Common myeloid progenitor, CD34-positive (primary cell): ENCODE measurements at regions not wholly inside any gene's neighbourhood (a gene's known extent, or its start where the extent isn't known, plus 50 kb on each side); places are given as distances from the start of the nearest gene placed in this dataset.

Experiments
- CTCF ChIA-PET: fragments of 350-600 bp; sonication (Branson Sonifier 250); formaldehyde crosslinking; loops from one replicate; lab custom pipeline; 2021; ENCODE audit warnings: antibody characterized with exemption; lab: Charles Lee
- POLR2A ChIA-PET: fragments of 350-600 bp; sonication (Branson Sonifier 250); formaldehyde crosslinking; loops from one replicate; lab custom pipeline; 2021; ENCODE audit warnings: antibody characterized with exemption; lab: Charles Lee
- DNase-seq, 3 donors: peaks; one replicate each; pipeline versions ENCODE4 v3.0.0 to v3.0.0-alpha.2; 2013
- H3K27ac ChIP-seq, 2 experiments: 1 replicate in 1 of 2; 2 replicates in 1 of 2; pipeline ENCODE4 v1.7.0; 2013; ENCODE audit warnings: inconsistent platforms in 2 of 2, low read length in 2 of 2, mild to moderate bottlenecking in 2 of 2, low read depth in 1 of 2, moderate library complexity in 1 of 2; ENCODE audit not compliant: severe bottlenecking in 2 of 2, insufficient read depth in 1 of 2, poor library complexity in 1 of 2
- H3K27me3 ChIP-seq, 5 experiments: replicated peaks in 2 of 5; 1 replicate in 3 of 5; 2 replicates in 2 of 5; pipeline versions ENCODE4 v1.6.1 to v1.7.0; 2013; ENCODE audit warnings: low read length in 4 of 5, mild to moderate bottlenecking in 2 of 5, moderate library complexity in 2 of 5, inconsistent platforms in 1 of 5; ENCODE audit not compliant: insufficient read depth in 5 of 5, control insufficient read depth in 4 of 5
- H3K36me3 ChIP-seq, 4 experiments: 1 replicate in 2 of 4; 2 replicates in 2 of 4; pipeline versions ENCODE4 v1.6.1 to v1.7.0; 2013; ENCODE audit warnings: low read length in 3 of 4, control low read depth in 1 of 4, mild to moderate bottlenecking in 1 of 4; ENCODE audit not compliant: control insufficient read depth in 4 of 4, insufficient read depth in 4 of 4
- H3K4me1 ChIP-seq, 4 experiments: 1 replicate in 3 of 4; 2 replicates in 1 of 4; pipeline versions ENCODE4 v1.6.1 to v1.7.1; 2013; ENCODE audit warnings: low read length in 3 of 4, mild to moderate bottlenecking in 3 of 4, control low read depth in 1 of 4, inconsistent platforms in 1 of 4, moderate library complexity in 1 of 4; ENCODE audit not compliant: control insufficient read depth in 4 of 4, insufficient read depth in 4 of 4; ENCODE audit errors: control extremely low read depth in 1 of 4
- H3K4me3 ChIP-seq, 7 experiments: 1 replicate in 4 of 7; 2 replicates in 3 of 7; pipeline versions ENCODE4 v1.5.1 to v1.7.0; 2013; ENCODE audit warnings: mild to moderate bottlenecking in 7 of 7, low read length in 6 of 7, moderate library complexity in 6 of 7, inconsistent platforms in 2 of 7, low read depth in 2 of 7, control low read depth in 1 of 7; ENCODE audit not compliant: insufficient read depth in 4 of 7, control insufficient read depth in 1 of 7; ENCODE audit errors: extremely low read depth in 1 of 7
- H3K9me3 ChIP-seq, 5 experiments: 1 replicate in 4 of 5; 2 replicates in 1 of 5; pipeline versions ENCODE4 v1.6.1 to v1.7.1; 2013; ENCODE audit warnings: low read length in 4 of 5, mild to moderate bottlenecking in 2 of 5, inconsistent platforms in 1 of 5, low read depth in 1 of 5, moderate library complexity in 1 of 5; ENCODE audit not compliant: control insufficient read depth in 4 of 5, insufficient read depth in 2 of 5; ENCODE audit errors: control extremely low read depth in 1 of 5
- WGBS: methylation state at CpG from one replicate; pipeline ENCODE4 v1.1.5; 2013; ENCODE audit not compliant: insufficient coverage; 5-methylcytosine and 5-hydroxymethylcytosine counted together

DNA sequence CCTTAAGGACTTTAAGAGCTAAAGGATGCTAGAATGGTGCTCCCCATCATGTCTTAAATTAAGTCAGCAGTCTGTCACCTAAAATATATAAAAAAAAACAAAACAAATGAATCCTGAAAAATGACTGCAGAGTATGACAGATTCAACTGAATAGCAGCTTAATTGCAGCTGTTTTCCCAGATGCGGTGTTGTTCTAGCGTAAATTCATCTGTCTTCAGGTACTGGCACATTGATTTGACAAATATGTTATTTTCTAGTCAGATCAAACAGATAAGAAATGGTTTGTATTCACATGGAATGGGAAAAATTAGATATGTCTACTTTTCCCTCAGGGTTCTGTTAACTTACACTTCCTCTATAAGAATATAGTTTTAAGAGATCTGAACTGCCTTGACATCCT lies 211.7 kb downstream of the NAF1 start:
- H3K27ac ChIP-seq, result no peak overlapping the region
- no peaks in the 10 kb centered on the region for H3K36me3 ChIP-seq
- no peak for DNase-seq
- no peaks in the 10 kb centered on the region for H3K4me1 ChIP-seq
- ChIA-PET CTCF (no interaction called here), POLR2A (no interaction called here)
- 93% methylated on average over 2 of the region's 2 CpGs for WGBS
- no peaks in the 10 kb centered on the region for H3K27me3 ChIP-seq
- no peak overlapping the region for H3K4me3 ChIP-seq
- no peaks in the 10 kb centered on the region for H3K9me3 ChIP-seq

GRCh38 chr4:162952232-162952631 lies 214.5 kb downstream of the NAF1 start:
- no peak for DNase-seq
- Histone ChIP-seq H3K9me3 (no peaks in the 10 kb centered on the region), H3K4me1 (no peaks in the 10 kb centered on the region), H3K27me3 (no peaks in the 10 kb centered on the region), H3K27ac (no peak overlapping the region), H3K4me3 (no peak overlapping the region), H3K36me3 (no peaks in the 10 kb centered on the region)
- 100% methylated on average over 1 of the region's 3 CpGs for WGBS
- ChIA-PET POLR2A (no interaction called here), CTCF (no interaction called here)

DNA sequence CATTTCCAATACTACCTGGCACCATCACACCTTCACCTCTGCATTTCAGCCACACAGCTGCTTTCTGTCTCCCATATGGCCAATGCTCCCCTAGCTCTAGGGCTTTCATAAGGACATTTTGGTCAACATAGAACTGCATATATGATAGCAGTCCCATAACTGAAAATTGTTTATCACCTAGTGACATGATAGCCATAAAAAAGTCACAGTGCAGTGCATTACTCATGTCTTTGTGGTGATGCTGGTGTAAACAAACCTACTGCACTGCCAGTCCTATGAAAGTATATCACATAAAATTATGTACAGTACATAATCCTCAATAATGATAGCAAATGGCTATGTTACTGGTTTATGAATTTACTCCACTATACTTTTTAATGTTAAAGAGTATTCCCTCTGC lies 221.0 kb downstream of the NAF1 start:
- DNase-seq, result no peak
- Histone ChIP-seq H3K4me3 (no peak overlapping the region), H3K9me3 (no peaks in the 10 kb centered on the region), H3K27me3 (no peaks in the 10 kb centered on the region), H3K4me1 (no peaks in the 10 kb centered on the region), H3K27ac (no peak overlapping the region), H3K36me3 (no peaks in the 10 kb centered on the region)
- ChIA-PET CTCF (no interaction called here), POLR2A (interaction anchor here (0.6 kb wide), 1 partner anchor 332 kb away, joined by 3 read pairs; no protein-coding TSS in a partner anchor)

DNA sequence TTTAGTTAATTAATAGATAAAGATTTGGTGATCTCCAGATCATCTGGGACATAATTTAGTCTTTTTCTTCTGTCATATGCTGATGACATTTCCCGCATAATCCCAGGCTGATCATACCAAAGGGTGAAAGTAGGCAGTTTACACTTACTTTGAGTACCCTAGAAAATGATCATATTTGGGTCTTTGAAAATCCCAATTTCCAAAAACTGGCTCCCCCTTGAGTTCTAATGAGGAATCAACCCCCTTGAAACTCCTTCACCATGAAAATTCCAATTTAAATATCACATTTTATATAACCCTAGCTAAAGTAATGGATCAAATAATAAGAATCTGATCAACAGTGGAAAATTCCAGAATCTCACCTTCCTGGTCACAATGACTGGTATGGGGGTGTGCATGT lies 223.4 kb downstream of the NAF1 start:
- Histone ChIP-seq H3K9me3 (no peaks in the 10 kb centered on the region), H3K4me1 (no peaks in the 10 kb centered on the region), H3K27ac (no peak overlapping the region), H3K36me3 (no peaks in the 10 kb centered on the region), H3K27me3 (peaks cover 0 to 1% (median 0%) of the 10 kb centered on the region in 5 experiments), H3K4me3 (no peak overlapping the region)
- no peak for DNase-seq
- WGBS, result no CpG with 5 or more reads among the region's 1 CpG
- POLR2A ChIA-PET, result no interaction called here
- CTCF ChIA-PET, result no interaction called here

- Histone ChIP-seq H3K27ac (no peak overlapping the region), H3K4me1 (no peaks in the 10 kb centered on the region), H3K9me3 (no peaks in the 10 kb centered on the region), H3K4me3 (no peak overlapping the region), H3K36me3 (no peaks in the 10 kb centered on the region), H3K27me3 (peaks cover 0 to 1% (median 0%) of the 10 kb centered on the region in 5 experiments)
- WGBS, result no CpG with 5 or more reads among the region's 1 CpG
- no peak for DNase-seq
- CTCF ChIA-PET, result no interaction called here
- POLR2A ChIA-PET, result no interaction called here
These were observed 227.8 kb downstream of the NAF1 start for GRCh38 chr4:162938738-162939485.

GRCh38 chr4:162935214-162935613 lies 231.5 kb downstream of the NAF1 start:
- Histone ChIP-seq H3K9me3 (no peaks in the 10 kb centered on the region), H3K4me1 (no peaks in the 10 kb centered on the region), H3K36me3 (no peaks in the 10 kb centered on the region), H3K27ac (no peak overlapping the region), H3K4me3 (no peak overlapping the region), H3K27me3 (peaks cover 0 to 1% (median 0%) of the 10 kb centered on the region in 5 experiments)
- WGBS, result 91% methylated on average over 5 of the region's 6 CpGs
- DNase-seq, result no peak
- POLR2A ChIA-PET, result no interaction called here
- CTCF ChIA-PET, result no interaction called here

DNA sequence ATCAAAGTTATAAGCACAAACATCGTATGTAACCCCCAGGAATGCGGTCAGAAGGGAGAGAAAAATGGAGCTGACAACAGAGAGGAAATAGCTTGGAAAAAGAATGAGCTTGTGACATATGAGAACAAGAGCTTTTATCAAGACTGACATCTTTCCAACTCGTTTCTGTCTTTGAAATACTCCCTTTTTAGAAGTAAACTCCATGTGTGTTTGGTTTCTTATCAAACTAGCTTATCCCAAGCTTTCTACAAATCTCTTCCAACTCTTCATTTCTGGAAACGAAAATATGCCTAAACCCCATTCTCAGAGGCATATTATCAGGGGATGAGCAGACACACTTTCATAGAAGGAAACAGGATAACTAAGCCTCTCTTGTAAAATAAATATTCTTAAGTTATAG lies 235.4 kb downstream of the NAF1 start:
- CTCF ChIA-PET, result no interaction called here
- WGBS, result 45% methylated on average over 2 of the region's 4 CpGs
- no peaks in the 10 kb centered on the region for H3K36me3 ChIP-seq

More for the DNA sequence above, 235.4 kb downstream of the NAF1 start:
- no peak for DNase-seq
- H3K4me3 ChIP-seq, result no peak overlapping the region
- POLR2A ChIA-PET, result no interaction called here
- H3K4me1 ChIP-seq, result no peaks in the 10 kb centered on the region
- H3K9me3 ChIP-seq, result no peaks in the 10 kb centered on the region
- no peak overlapping the region for H3K27ac ChIP-seq
- H3K27me3 ChIP-seq, result no peaks in the 10 kb centered on the region
